Activated T-cell treated with anti-CD3 and anti-CD28 coated beads for 1 hour (primary cell): ENCODE measurements at regions not wholly inside any gene's neighbourhood (a gene's known extent, or its start where the extent isn't known, plus 50 kb on each side); places are given as distances from the start of the nearest gene placed in this dataset.
A peak's percentile ranks its signal among the peaks of the same experiment; 100 is the strongest.

Source experiments
- DNase-seq: peaks from one replicate; pipeline ENCODE4 v3.0.0-alpha.2; 2020; ENCODE audit warnings: low read depth

- no peak for DNase-seq
Measured at GRCh38 chr1:213724640-213725536, 262.9 kb upstream of the PROX1 start.

- DNase-seq, result no peak
Measured at GRCh38 chr1:213727853-213728592, 259.8 kb upstream of the PROX1 start.

GRCh38 chr1:213728593-213729536 is 258.9 kb upstream of the PROX1 start:
- DNase-seq, result no peak

- no peak for DNase-seq
Measured at GRCh38 chr1:213733705-213734104, 254.1 kb upstream of the PROX1 start.

- no peak for DNase-seq
Measured at GRCh38 chr1:213737398-213738035, 250.3 kb upstream of the PROX1 start.

GRCh38 chr1:213738658-213739057 is 249.1 kb upstream of the PROX1 start:
- DNase-seq, result no peak

- no peak for DNase-seq
Measured at GRCh38 chr1:213742992-213743391, 244.8 kb upstream of the PROX1 start.

- no peak for DNase-seq
Measured at GRCh38 chr1:213744780-213745179, 243.0 kb upstream of the PROX1 start.

- no peak for DNase-seq
Measured at GRCh38 chr1:213745451-213745850, 242.3 kb upstream of the PROX1 start.

GRCh38 chr1:213749558-213749957 is 238.2 kb upstream of the PROX1 start:
- no peak for DNase-seq

- DNase-seq, result no peak
Measured at GRCh38 chr1:213750231-213751063, 237.3 kb upstream of the PROX1 start.

GRCh38 chr1:213751064-213751397 is 236.7 kb upstream of the PROX1 start:
- DNase-seq, result no peak

- DNase-seq, result no peak
Measured at GRCh38 chr1:213759359-213760181, 228.2 kb upstream of the PROX1 start.

GRCh38 chr1:213761845-213762407 is 225.8 kb upstream of the PROX1 start:
- DNase-seq, result peak; percentile 16

- no peak for DNase-seq
Measured at GRCh38 chr1:213767683-213768082, 220.1 kb upstream of the PROX1 start.

- no peak for DNase-seq
Measured at GRCh38 chr1:213772128-213773063, 215.4 kb upstream of the PROX1 start.

GRCh38 chr1:213773975-213774374 is 213.8 kb upstream of the PROX1 start:
- no peak for DNase-seq

GRCh38 chr1:213776969-213777368 is 210.8 kb upstream of the PROX1 start:
- DNase-seq, result no peak
